ENCODE measurements at regions not wholly inside any gene's neighbourhood (a gene's known extent, or its start where the extent isn't known, plus 50 kb on each side); places are given as distances from the start of the nearest gene placed in this dataset.

GRCh38 chr10:108275895-108276685 is 1111.6 kb upstream of the SORCS1 start:
- TF ChIP-seq EZH2 (IDR thresholded peaks at IDR 0.05; ENCODE audit: low read length, unreplicated experiment) (no peak), EZH2phosphoT487 (IDR thresholded peaks at IDR 0.05; ENCODE audit: borderline replicate concordance, low read length) (no peak)
- TF ChIP-seq, protein P1, sequence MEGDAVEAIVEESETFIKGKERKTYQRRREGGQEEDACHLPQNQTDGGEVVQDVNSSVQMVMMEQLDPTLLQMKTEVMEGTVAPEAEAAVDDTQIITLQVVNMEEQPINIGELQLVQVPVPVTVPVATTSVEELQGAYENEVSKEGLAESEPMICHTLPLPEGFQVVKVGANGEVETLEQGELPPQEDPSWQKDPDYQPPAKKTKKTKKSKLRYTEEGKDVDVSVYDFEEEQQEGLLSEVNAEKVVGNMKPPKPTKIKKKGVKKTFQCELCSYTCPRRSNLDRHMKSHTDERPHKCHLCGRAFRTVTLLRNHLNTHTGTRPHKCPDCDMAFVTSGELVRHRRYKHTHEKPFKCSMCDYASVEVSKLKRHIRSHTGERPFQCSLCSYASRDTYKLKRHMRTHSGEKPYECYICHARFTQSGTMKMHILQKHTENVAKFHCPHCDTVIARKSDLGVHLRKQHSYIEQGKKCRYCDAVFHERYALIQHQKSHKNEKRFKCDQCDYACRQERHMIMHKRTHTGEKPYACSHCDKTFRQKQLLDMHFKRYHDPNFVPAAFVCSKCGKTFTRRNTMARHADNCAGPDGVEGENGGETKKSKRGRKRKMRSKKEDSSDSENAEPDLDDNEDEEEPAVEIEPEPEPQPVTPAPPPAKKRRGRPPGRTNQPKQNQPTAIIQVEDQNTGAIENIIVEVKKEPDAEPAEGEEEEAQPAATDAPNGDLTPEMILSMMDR (conservative IDR thresholded peaks at IDR 0.05; ENCODE audit: low read depth, low read length) = no peak
